ENCODE measurements at regions not wholly inside any gene's neighbourhood (a gene's known extent, or its start where the extent isn't known, plus 50 kb on each side); places are given as distances from the start of the nearest gene placed in this dataset.

DNA sequence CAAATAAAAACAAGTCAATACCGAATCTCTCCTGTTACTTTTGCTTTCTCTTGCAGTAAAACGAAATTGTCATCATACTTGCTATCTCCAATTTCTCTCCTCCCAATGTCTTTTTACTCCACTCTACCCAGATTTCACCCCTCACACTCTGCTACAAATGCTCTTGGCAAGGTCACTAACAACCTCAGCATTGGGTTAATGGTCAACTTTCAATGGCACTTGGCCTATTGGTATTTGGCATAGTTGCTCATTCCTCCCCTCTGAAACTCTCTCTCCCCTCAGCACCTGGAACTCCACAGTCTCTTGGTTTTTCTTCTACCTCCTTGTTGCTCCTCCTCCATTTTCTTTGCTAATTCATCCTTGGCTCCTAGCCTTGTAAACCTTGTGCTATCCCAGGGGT, 367.3 kb downstream of the PTPRU start:
- Histone ChIP-seq H3K9ac (ENCODE audit: low read depth, low read length) (no peak overlapping the region), H3K4me3 (ENCODE audit: low read length) (no peak overlapping the region), H3K27ac (ENCODE audit: low read length) (no peak overlapping the region), H3K9me3 (ENCODE audit: insufficient read depth, low read depth, low read length) (peaks cover 48% of the 10 kb centered on the region), H3K4me1 (ENCODE audit: insufficient read depth, low read length) (no peaks in the 10 kb centered on the region), H3K27me3 (ENCODE audit: insufficient read depth, low read length) (no peaks in the 10 kb centered on the region), H3K36me3 (ENCODE audit: insufficient read depth, low read depth, low read length) (no peaks in the 10 kb centered on the region)

DNA sequence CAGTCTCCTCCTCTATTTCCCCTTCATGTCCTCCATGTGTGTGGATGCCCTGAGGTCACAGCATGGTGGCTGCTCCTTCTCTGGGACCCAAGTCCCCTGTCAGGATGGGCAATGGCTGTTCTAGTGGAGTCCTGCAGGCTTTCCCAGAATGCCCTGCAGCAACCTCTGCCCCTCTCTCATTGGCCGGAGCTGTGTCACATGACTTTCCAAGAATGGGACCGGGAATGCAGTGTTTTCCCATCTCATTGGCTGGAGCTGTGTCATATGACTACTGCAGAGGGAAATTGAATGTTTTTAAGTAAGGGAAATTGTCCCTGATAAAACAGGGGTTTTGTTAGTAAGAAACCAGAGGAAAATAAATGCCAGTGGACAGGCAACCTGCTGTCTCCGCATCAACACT, 365.9 kb downstream of the PTPRU start:
- Histone ChIP-seq H3K27ac (ENCODE audit: low read length) (no peak overlapping the region), H3K9me3 (ENCODE audit: insufficient read depth, low read depth, low read length) (peaks cover 34% of the 10 kb centered on the region), H3K4me1 (ENCODE audit: insufficient read depth, low read length) (no peaks in the 10 kb centered on the region), H3K4me3 (ENCODE audit: low read length) (no peak overlapping the region), H3K9ac (ENCODE audit: low read depth, low read length) (no peak overlapping the region), H3K27me3 (ENCODE audit: insufficient read depth, low read length) (no peaks in the 10 kb centered on the region), H3K36me3 (ENCODE audit: insufficient read depth, low read depth, low read length) (no peaks in the 10 kb centered on the region)

DNA sequence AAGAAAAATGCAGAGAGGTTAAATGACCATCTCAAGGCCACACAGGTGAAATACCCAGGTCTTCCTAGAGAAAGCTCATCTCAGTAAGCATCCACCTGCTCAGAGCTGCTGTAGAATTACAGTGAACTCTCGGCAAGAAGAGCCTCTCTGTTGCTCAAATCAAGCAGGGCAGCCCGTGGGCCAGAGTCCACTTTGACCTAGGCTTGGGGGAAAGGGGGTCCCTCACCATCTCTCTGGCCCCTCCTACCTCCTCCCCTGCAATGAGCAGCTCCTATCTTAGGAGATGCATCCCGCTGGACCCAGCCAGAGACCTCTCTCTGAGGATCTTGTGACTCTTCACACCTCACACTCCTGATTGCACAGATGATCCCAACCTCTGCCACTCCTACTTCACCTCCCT, 364.7 kb downstream of the PTPRU start:
- Histone ChIP-seq H3K9ac (ENCODE audit: low read depth, low read length) (no peak overlapping the region), H3K4me1 (ENCODE audit: insufficient read depth, low read length) (no peaks in the 10 kb centered on the region), H3K36me3 (ENCODE audit: insufficient read depth, low read depth, low read length) (no peaks in the 10 kb centered on the region), H3K4me3 (ENCODE audit: low read length) (no peak overlapping the region), H3K27me3 (ENCODE audit: insufficient read depth, low read length) (no peaks in the 10 kb centered on the region), H3K27ac (ENCODE audit: low read length) (no peak overlapping the region), H3K9me3 (ENCODE audit: insufficient read depth, low read depth, low read length) (peaks cover 25% of the 10 kb centered on the region)

DNA sequence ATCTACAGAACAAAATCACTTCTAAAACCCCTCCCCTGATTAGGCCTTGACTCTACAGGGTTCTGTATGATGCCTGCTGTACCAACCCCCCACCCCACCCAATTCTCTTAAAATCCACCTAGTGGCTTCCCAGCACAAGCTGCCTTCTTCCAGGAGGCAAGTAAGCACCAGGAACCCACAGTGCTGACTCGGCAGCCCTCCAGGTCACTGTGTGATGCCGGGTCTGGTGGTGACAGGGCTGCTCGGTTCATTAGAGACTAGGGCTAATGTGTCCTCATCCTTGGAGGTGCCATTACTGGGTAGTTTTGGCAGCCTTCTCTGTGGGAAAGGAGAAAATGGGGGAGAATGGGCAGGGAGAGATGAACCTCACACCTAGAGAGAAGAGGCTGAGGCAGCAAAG, 363.5 kb downstream of the PTPRU start:
- no peaks in the 10 kb centered on the region for H3K36me3 ChIP-seq (ENCODE audit: insufficient read depth, low read depth, low read length)
- H3K4me3 ChIP-seq (ENCODE audit: low read length) = no peak overlapping the region
- peaks cover 16% of the 10 kb centered on the region for H3K9me3 ChIP-seq (ENCODE audit: insufficient read depth, low read depth, low read length)
- H3K27me3 ChIP-seq (ENCODE audit: insufficient read depth, low read length) = no peaks in the 10 kb centered on the region
- no peaks in the 10 kb centered on the region for H3K4me1 ChIP-seq (ENCODE audit: insufficient read depth, low read length)
- no peak overlapping the region for H3K27ac ChIP-seq (ENCODE audit: low read length)
- H3K9ac ChIP-seq (ENCODE audit: low read depth, low read length) = no peak overlapping the region

DNA sequence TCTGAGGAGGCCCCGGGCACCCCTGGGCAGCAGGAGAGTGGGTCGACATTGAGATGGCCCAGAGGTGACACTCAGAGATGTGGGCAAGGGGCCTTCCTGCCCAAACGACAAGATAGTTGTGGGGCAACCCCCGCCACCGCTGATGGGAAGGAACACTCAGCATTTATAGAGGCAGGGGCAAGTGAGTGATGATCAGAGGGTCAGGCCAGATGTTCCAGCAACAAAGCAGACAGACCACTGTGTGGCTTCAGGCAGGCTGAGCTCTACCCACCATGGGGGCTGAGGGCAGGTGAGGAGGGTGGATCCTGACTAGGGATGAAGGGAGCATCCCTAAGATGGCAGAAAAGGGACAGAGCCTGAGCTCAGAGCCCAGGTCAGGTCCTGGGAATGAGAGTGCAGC, 362.7 kb downstream of the PTPRU start:
- Histone ChIP-seq H3K27me3 (ENCODE audit: insufficient read depth, low read length) (no peaks in the 10 kb centered on the region), H3K27ac (ENCODE audit: low read length) (no peak overlapping the region), H3K4me1 (ENCODE audit: insufficient read depth, low read length) (no peaks in the 10 kb centered on the region), H3K36me3 (ENCODE audit: insufficient read depth, low read depth, low read length) (no peaks in the 10 kb centered on the region), H3K9ac (ENCODE audit: low read depth, low read length) (no peak overlapping the region), H3K4me3 (ENCODE audit: low read length) (no peak overlapping the region), H3K9me3 (ENCODE audit: insufficient read depth, low read depth, low read length) (peaks cover 11% of the 10 kb centered on the region)

DNA sequence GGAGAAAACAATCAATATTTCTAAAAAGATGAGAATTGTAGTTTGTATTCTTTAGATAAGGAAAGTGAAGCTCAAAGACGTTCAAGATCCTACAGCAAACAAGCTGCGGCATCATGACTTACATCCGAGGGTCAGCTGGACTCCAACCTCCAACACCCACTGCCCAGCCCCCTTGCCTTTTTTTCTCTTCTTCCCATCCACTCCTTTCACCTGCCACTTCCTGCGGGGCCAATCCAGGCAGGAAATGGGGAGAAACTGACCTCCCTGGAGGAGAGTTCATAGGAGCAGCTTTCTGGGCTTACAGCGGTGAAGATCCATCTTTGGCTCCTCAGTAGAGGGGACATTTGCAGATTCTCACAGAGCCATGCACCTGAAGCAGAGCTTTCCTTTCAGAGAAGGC, 361.5 kb downstream of the PTPRU start:
- Histone ChIP-seq H3K9me3 (ENCODE audit: insufficient read depth, low read depth, low read length) (peaks cover 6% of the 10 kb centered on the region; the same call in 1 of the 2 replicates), H3K9ac (ENCODE audit: low read depth, low read length) (no peak overlapping the region), H3K27me3 (ENCODE audit: insufficient read depth, low read length) (no peaks in the 10 kb centered on the region), H3K4me1 (ENCODE audit: insufficient read depth, low read length) (no peaks in the 10 kb centered on the region), H3K36me3 (ENCODE audit: insufficient read depth, low read depth, low read length) (no peaks in the 10 kb centered on the region), H3K4me3 (ENCODE audit: low read length) (no peak overlapping the region), H3K27ac (ENCODE audit: low read length) (no peak overlapping the region)

DNA sequence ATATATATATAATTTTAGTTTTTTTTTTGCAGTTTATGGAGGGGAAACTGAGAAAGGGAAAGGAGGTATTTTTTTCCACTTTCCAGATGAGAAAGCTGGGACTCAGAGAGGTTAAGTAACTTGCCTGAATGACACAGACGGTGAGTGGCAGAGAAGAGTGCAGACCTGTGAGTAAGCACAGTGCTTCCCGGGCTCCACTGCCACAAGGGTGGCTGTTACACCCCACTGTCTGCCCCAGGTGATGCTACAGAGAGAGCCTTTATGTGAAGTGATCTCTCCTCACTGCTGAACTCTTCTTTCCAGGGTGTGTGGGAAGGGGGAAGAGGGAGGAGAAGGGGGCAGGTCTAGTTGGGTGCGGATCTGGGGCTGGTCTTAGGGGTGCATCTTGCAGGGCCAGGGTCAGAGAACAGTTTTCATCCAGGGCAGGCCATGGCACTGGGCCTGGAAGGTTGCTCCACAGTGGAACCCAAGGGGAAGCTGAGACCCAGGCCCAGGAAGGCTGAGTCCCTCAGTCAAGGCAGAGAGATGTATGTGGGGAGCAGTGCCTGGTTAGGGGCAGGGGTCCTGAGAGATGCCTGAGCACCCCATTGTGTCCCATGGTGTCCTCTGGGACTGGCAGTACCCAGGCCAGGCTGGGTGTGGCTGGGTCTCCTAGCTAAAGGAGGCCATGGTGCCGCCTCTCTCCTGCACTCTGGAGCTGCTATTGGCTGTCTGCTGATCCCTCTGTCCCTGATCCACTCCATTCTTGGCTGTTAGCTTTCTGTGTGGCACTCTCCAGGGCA, 357.5 kb downstream of the PTPRU start:
- Histone ChIP-seq H3K9ac (ENCODE audit: low read depth, low read length) (no peak overlapping the region), H3K4me1 (ENCODE audit: insufficient read depth, low read length) (no peaks in the 10 kb centered on the region), H3K4me3 (ENCODE audit: low read length) (no peak overlapping the region), H3K9me3 (ENCODE audit: insufficient read depth, low read depth, low read length) (no peaks in the 10 kb centered on the region), H3K36me3 (ENCODE audit: insufficient read depth, low read depth, low read length) (no peaks in the 10 kb centered on the region), H3K27ac (ENCODE audit: low read length) (no peak overlapping the region), H3K27me3 (ENCODE audit: insufficient read depth, low read length) (no peaks in the 10 kb centered on the region)

DNA sequence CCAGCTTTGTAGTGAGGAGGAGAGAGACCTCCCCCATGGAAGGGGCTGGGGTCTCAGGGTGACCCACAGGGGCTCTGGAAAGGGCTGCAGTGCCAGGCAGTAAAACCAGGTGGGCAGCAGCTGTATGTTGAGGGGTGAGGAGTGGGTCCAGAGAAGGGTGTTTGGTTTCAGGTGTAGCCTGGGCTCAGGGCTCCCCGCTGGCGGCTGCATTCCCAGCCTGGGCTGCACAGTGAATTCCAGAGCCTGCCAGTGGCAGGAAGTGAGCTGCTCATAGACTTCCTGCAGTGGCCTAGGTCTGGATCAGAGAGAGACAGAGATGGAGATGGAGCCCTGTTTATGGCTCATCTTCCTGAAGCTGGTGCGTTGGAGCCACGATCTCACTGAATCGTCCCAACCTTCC, 356.4 kb downstream of the PTPRU start:
- Histone ChIP-seq H3K27ac (ENCODE audit: low read length) (no peak overlapping the region), H3K4me1 (ENCODE audit: insufficient read depth, low read length) (no peaks in the 10 kb centered on the region), H3K9ac (ENCODE audit: low read depth, low read length) (no peak overlapping the region), H3K27me3 (ENCODE audit: insufficient read depth, low read length) (no peaks in the 10 kb centered on the region), H3K9me3 (ENCODE audit: insufficient read depth, low read depth, low read length) (no peaks in the 10 kb centered on the region), H3K36me3 (ENCODE audit: insufficient read depth, low read depth, low read length) (no peaks in the 10 kb centered on the region), H3K4me3 (ENCODE audit: low read length) (no peak overlapping the region)

DNA sequence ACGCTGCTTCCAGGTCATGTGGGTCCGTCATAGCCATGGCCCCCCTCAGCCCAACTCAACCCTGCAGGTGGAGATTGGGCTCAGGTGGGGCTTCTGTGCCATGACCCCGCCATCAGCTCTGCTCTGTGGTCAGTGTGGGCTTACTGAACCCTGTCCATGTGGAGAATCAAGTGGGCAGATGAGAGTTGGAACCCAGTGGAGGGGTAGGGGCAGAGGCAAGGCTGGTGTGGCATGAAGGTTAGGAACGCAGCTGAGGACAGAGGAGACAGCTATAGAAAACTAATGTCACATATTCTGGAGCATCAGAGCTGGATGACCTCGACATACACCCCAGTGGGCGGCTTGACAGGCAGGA, 355.9 kb downstream of the PTPRU start:
- Histone ChIP-seq H3K27ac (ENCODE audit: low read length) (no peak overlapping the region), H3K36me3 (ENCODE audit: insufficient read depth, low read depth, low read length) (no peaks in the 10 kb centered on the region), H3K4me3 (ENCODE audit: low read length) (no peak overlapping the region), H3K9ac (ENCODE audit: low read depth, low read length) (no peak overlapping the region), H3K27me3 (ENCODE audit: insufficient read depth, low read length) (no peaks in the 10 kb centered on the region), H3K4me1 (ENCODE audit: insufficient read depth, low read length) (no peaks in the 10 kb centered on the region), H3K9me3 (ENCODE audit: insufficient read depth, low read depth, low read length) (no peaks in the 10 kb centered on the region)

DNA sequence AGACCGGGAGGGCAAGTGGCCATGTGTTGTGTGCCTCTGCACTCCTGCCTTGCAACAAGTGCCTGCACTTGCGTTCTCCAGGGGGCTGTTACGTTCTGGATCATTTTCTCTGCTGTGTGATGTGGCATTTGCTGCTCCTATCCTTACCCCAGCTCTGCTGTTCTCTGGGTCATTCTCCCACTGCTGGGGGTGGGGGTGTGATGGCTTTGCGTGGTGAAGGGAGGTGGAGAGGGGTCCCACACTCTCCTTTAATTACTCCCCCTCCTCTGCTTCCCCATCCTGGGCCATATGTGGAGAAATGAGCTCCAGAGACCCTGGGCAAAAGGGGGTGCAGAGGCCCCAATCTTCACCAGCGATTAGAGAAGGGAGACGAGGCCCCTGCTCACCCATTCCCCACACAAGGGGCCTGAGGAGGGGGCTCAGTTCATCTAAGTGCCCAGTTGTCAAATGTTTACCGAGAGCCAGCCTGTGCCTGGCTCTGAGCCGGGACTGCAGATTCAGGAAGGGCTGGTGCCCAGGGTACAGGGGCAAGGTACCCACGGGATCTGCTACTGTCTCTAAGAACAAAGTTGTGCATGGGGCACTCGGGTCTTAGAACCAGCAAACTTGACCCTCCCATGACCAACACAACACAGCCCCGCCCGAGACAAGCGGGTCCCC, 355.4 kb downstream of the PTPRU start:
- Histone ChIP-seq H3K27ac (ENCODE audit: low read length) (no peak overlapping the region), H3K27me3 (ENCODE audit: insufficient read depth, low read length) (no peaks in the 10 kb centered on the region), H3K4me3 (ENCODE audit: low read length) (no peak overlapping the region), H3K9me3 (ENCODE audit: insufficient read depth, low read depth, low read length) (no peaks in the 10 kb centered on the region), H3K36me3 (ENCODE audit: insufficient read depth, low read depth, low read length) (no peaks in the 10 kb centered on the region), H3K9ac (ENCODE audit: low read depth, low read length) (no peak overlapping the region), H3K4me1 (ENCODE audit: insufficient read depth, low read length) (no peaks in the 10 kb centered on the region)

DNA sequence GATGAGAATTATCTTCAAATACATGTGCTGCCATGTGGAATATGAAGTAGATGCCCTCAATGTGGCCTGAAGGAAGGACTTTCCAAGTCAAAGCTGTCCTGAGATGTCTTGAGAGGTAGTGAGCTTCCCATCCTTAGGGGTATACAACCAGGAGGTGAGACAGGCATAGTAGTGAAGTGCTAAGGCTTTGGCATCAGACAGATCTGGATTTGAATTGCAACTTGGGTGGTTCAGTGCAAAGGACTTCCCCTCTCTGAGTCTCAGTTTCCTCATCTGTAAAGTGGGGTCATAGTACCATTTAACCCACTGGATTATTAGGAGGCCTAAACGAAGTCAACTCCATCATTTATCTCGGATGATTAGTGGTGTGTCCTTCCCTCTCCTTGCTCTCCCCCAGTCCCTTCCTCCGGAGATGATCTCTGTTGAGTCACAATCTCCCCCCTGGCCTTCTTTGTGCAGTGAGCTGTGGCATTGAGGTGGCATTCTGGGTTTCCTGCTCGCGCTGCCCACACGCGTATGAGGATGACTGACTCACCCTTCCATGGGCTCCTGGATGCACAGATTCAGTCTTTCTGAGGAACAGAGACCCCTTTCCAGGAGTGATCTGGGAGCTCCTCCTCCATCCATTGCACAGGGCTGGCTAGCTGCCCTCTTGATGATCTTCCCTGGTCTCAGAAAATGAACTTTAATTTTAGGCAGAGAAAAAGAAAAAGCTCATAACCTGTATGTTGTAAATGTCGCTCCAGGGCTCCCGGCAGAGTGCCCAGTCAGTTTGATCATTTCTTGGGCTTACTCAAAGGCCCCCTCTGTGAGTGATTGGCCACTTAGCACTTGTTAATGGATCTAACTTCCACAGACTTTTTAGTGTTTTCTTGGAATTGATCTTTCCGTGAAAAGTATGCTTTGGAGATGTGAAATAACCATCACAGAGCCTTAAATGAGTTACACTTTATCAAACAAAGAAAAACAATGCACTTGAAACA, 354.6 kb downstream of the PTPRU start:
- Histone ChIP-seq H3K9ac (ENCODE audit: low read depth, low read length) (no peak overlapping the region), H3K36me3 (ENCODE audit: insufficient read depth, low read depth, low read length) (no peaks in the 10 kb centered on the region), H3K27ac (ENCODE audit: low read length) (no peak overlapping the region)

More for the DNA sequence above, 354.6 kb downstream of the PTPRU start:
- Histone ChIP-seq H3K27me3 (ENCODE audit: insufficient read depth, low read length) (no peaks in the 10 kb centered on the region), H3K9me3 (ENCODE audit: insufficient read depth, low read depth, low read length) (no peaks in the 10 kb centered on the region), H3K4me1 (ENCODE audit: insufficient read depth, low read length) (no peaks in the 10 kb centered on the region), H3K4me3 (ENCODE audit: low read length) (no peak overlapping the region)
